Spleen (tissue), 7 donors: ENCODE measurements at regions not wholly inside any gene's neighbourhood (a gene's known extent, or its start where the extent isn't known, plus 50 kb on each side); places are given as distances from the start of the nearest gene placed in this dataset.
"Not testable (repeated sequence)": the region's sequence is repeated elsewhere in the genome, so short reads cannot be mapped to it uniquely, and the experiment has no call there.

Source experiments
- POLR2A ChIP-seq, 3 donors: fragments of 450-650 bp; IDR thresholded peaks; one replicate each; pipeline ENCODE4 v1.5.1; 2017; ENCODE audit warnings: antibody characterized with exemption in 3 of 3, mild to moderate bottlenecking in 1 of 3
- POLR2AphosphoS5 ChIP-seq, 3 donors: sonication (generic); formaldehyde crosslinking; IDR thresholded peaks; one replicate each; pipeline ENCODE4 v1.5.1; 2017; ENCODE audit warnings: antibody characterized with exemption in 3 of 3
- TF ChIP-seq, protein P1 (sequence below), 11 experiments: fragments of 200-600 bp in 7 of 11; fragments of 450-650 bp in 4 of 11; sonication (generic) in 4 of 11; IDR thresholded peaks in 8 of 11; conservative IDR thresholded peaks in 3 of 11; 1 replicate in 7 of 11; 2 replicates in 4 of 11; pipeline versions ENCODE4 v1.4.0 to v1.8.0; 2016 to 2021; ENCODE audit warnings: antibody characterized with exemption in 11 of 11, inconsistent platforms in 4 of 11, mild to moderate bottlenecking in 1 of 11
- donor health status: DM: no; HTN: no; CAD: no; lungs with moderate emphysema.
- donor health status: DM: no; HTN: no; CAD: no.
- donor health status: DM: no; HTN: no; CAD: no.

DNA sequence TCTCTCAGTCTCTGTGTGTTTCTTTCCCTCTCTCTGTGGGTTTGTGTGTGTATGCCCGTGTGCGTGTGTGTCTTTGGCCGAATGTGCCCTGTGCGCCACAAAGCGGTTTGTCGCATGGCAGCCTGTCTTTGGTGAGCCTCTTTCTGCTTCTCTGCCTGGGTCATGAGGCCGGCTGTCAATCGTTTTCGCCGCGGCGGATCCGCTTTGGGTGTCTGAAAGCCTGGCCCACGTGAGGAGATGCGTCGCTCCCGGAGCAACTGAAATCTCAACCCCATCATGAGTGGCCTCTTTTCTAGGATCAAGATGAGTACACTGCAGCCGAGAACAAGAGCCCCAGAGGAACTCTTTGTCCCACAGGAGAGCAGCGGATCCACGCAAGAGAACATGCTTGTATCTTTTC lies 98.6 kb upstream of the FOXD4L5 start:
- TF ChIP-seq, protein P1, sequence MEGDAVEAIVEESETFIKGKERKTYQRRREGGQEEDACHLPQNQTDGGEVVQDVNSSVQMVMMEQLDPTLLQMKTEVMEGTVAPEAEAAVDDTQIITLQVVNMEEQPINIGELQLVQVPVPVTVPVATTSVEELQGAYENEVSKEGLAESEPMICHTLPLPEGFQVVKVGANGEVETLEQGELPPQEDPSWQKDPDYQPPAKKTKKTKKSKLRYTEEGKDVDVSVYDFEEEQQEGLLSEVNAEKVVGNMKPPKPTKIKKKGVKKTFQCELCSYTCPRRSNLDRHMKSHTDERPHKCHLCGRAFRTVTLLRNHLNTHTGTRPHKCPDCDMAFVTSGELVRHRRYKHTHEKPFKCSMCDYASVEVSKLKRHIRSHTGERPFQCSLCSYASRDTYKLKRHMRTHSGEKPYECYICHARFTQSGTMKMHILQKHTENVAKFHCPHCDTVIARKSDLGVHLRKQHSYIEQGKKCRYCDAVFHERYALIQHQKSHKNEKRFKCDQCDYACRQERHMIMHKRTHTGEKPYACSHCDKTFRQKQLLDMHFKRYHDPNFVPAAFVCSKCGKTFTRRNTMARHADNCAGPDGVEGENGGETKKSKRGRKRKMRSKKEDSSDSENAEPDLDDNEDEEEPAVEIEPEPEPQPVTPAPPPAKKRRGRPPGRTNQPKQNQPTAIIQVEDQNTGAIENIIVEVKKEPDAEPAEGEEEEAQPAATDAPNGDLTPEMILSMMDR (IDR thresholded peaks at IDR 0.05 in 8 of 11, conservative IDR thresholded peaks at IDR 0.05 in 3 of 11), result not testable (repeated sequence)
- not testable (repeated sequence) for TF ChIP-seq POLR2AphosphoS5, POLR2A (IDR thresholded peaks at IDR 0.05)
